Endothelial cell of umbilical vein (primary cell): ENCODE measurements at regions not wholly inside any gene's neighbourhood (a gene's known extent, or its start where the extent isn't known, plus 50 kb on each side); places are given as distances from the start of the nearest gene placed in this dataset.

Experiments used
- BruUV-seq: library from RNA; stranded (reverse); fragments of 400-500 nt; replicated peaks from 2 replicates; lab custom pipeline; 2021; lab: Mats Ljungman, UMichigan
- CTCF ChIA-PET: fragments of 300-600, 350-600 bp; sonication (Branson Sonifier 250); formaldehyde crosslinking; loops from one replicate; lab custom pipeline; 2021; ENCODE audit warnings: antibody characterized with exemption, inconsistent platforms; lab: Charles Lee
- POLR2A ChIA-PET: fragments of 300-600, 350-600 bp; sonication (Branson Sonifier 250); formaldehyde crosslinking; loops from one replicate; lab custom pipeline; 2021; ENCODE audit warnings: antibody characterized with exemption, inconsistent platforms; lab: Charles Lee
- DNase-seq: peaks from one replicate; pipeline ENCODE4 v3.0.0-alpha.2; 2011; ENCODE audit warnings: low read depth, low spot score
- FAIRE-seq: peaks from 2 replicates; lab custom pipeline; 2011; peaks lifted over from hg19 to GRCh38; lab: Jason Lieb, UNC
- H2AFZ ChIP-seq: 2 replicates; pipeline ENCODE4 v1.6.0; 2012; ENCODE audit warnings: low read depth, low read length, control low read depth, inconsistent platforms
- H3K27ac ChIP-seq: 2 replicates; pipeline ENCODE4 v1.5.1; 2011; ENCODE audit warnings: low read depth, mild to moderate bottlenecking, control low read depth, low read length, moderate library complexity; ENCODE audit not compliant: insufficient read depth
- H3K27me3 ChIP-seq, 2 experiments: 2 replicates each; pipeline versions ENCODE4 v1.6.0 to v1.6.1; 2011; ENCODE audit warnings: low read length in 2 of 2, mixed read lengths in 1 of 2; ENCODE audit not compliant: control insufficient read depth in 2 of 2, insufficient read depth in 2 of 2
- H3K36me3 ChIP-seq, 2 experiments: 2 replicates in 1 of 2; 3 replicates in 1 of 2; pipeline ENCODE4 v1.5.1; 2011; ENCODE audit warnings: low read length in 2 of 2, mild to moderate bottlenecking in 1 of 2, moderate library complexity in 1 of 2; ENCODE audit not compliant: control insufficient read depth in 2 of 2, insufficient read depth in 2 of 2; ENCODE audit errors: extremely low read depth in 1 of 2
- H3K4me1 ChIP-seq: 3 replicates; pipeline ENCODE4 v1.5.1; 2011; ENCODE audit warnings: mild to moderate bottlenecking, low read length; ENCODE audit not compliant: control insufficient read depth, insufficient read depth; ENCODE audit errors: extremely low read depth
- H3K4me2 ChIP-seq: 2 replicates; pipeline ENCODE4 v1.6.1; 2011; ENCODE audit warnings: low read length, control low read depth, mixed read lengths; ENCODE audit not compliant: insufficient read depth
- H3K4me3 ChIP-seq, 3 experiments: fragments of 200-600 bp in 1 of 3; sonication (generic), shearing (Covaris generic) in 1 of 3; replicated peaks in 1 of 3; 2 replicates each; pipeline ENCODE4 v1.5.1; 2011 to 2016; ENCODE audit warnings: control low read depth in 3 of 3, low read length in 3 of 3, mild to moderate bottlenecking in 2 of 3, inconsistent platforms in 1 of 3, low read depth in 1 of 3, moderate library complexity in 1 of 3; ENCODE audit not compliant: insufficient read depth in 1 of 3
- H3K79me2 ChIP-seq: 2 replicates; pipeline ENCODE4 v1.6.0; 2012; ENCODE audit warnings: low read length, inconsistent platforms; ENCODE audit not compliant: control insufficient read depth, insufficient read depth
- H3K9ac ChIP-seq: replicated peaks from 2 replicates; pipeline ENCODE3; 2011; ENCODE audit warnings: low read length, control low read depth; ENCODE audit not compliant: insufficient read depth; ENCODE audit errors: extremely low read depth
- H3K9me1 ChIP-seq: replicated peaks from 3 replicates; pipeline ENCODE4 v1.6.0; 2011; ENCODE audit warnings: mild to moderate bottlenecking, low read length; ENCODE audit not compliant: control insufficient read depth, insufficient read depth; ENCODE audit errors: extremely low read depth
- H3K9me3 ChIP-seq: replicated peaks from 2 replicates; pipeline ENCODE4 v1.5.1; 2012; ENCODE audit warnings: low read length, inconsistent platforms; ENCODE audit not compliant: control insufficient read depth, insufficient read depth
- H4K20me1 ChIP-seq: replicated peaks from 2 replicates; pipeline ENCODE3; 2011; ENCODE audit warnings: mild to moderate bottlenecking, low read length; ENCODE audit not compliant: control insufficient read depth, insufficient read depth; ENCODE audit errors: extremely low read depth
- CTCF ChIP-seq, 2 donors: IDR thresholded peaks; 1 replicate in 1 of 2; 2 replicates in 1 of 2; pipeline ENCODE4 v1.5.1; 2011; ENCODE audit warnings: low read length in 2 of 2, mild to moderate bottlenecking in 2 of 2, moderate library complexity in 2 of 2, control low read depth in 1 of 2, inconsistent platforms in 1 of 2, low read depth in 1 of 2; ENCODE audit not compliant: insufficient read depth in 1 of 2; ENCODE audit errors: extremely low read depth in 1 of 2
- EZH2 ChIP-seq: IDR thresholded peaks from 2 replicates; pipeline ENCODE4 v1.6.1; 2012; ENCODE audit warnings: borderline replicate concordance, low read depth, mild to moderate bottlenecking, moderate library complexity, low read length, inconsistent platforms; ENCODE audit not compliant: severe bottlenecking
- FOS ChIP-seq: IDR thresholded peaks from 2 replicates; pipeline ENCODE4 v1.6.1; 2011; ENCODE audit warnings: mild to moderate bottlenecking, low read length, moderate library complexity, borderline replicate concordance; ENCODE audit not compliant: insufficient read depth
- GATA2 ChIP-seq: IDR thresholded peaks from 2 replicates; pipeline ENCODE4 v1.7.0; 2011; ENCODE audit warnings: low read depth, mild to moderate bottlenecking, moderate library complexity, mixed read lengths, low read length; ENCODE audit not compliant: insufficient read length, insufficient read depth
- JUN ChIP-seq: IDR thresholded peaks from 2 replicates; pipeline ENCODE4 v1.6.1; 2011; ENCODE audit warnings: borderline replicate concordance, low read depth; ENCODE audit not compliant: insufficient read length, insufficient read depth
- MAX ChIP-seq: IDR thresholded peaks from 2 replicates; pipeline ENCODE4 v1.6.1; 2011; ENCODE audit not compliant: insufficient read depth, insufficient read length
- MYC ChIP-seq: IDR thresholded peaks from one replicate; pipeline ENCODE4 v1.6.1; 2011; ENCODE audit warnings: mild to moderate bottlenecking, low read depth, low read length
- POLR2A ChIP-seq: IDR thresholded peaks from 2 replicates; pipeline ENCODE4 v1.6.1; 2012; ENCODE audit warnings: low read depth, mild to moderate bottlenecking, control low read depth, low read length
- POLR2AphosphoS5 ChIP-seq: IDR thresholded peaks from 2 replicates; pipeline ENCODE4 v1.6.1; 2012; ENCODE audit warnings: low read depth, mild to moderate bottlenecking, control low read depth, low read length, moderate library complexity; ENCODE audit not compliant: insufficient read depth
- dilution Hi-C: fragments of 300-500 bp; cut with MboI; formaldehyde crosslinking; loops from one replicate; pipeline ENCODE4 v1.15.0; 2019; ENCODE audit warnings: low sequenced_read_pairs; ENCODE audit not compliant: extremely low pct_ligation_motif_present
- intact Hi-C: fragments of 100-400 bp; cut with micrococcal nuclease; formaldehyde crosslinking; loops from one replicate; pipeline ENCODE4 v1.10.0; 2022

GRCh38 chr20:43375591-43375990 is 82.1 kb upstream of the SRSF6 start:
- intact Hi-C loops = no loop called here
- Histone ChIP-seq H3K4me2 (no peak overlapping the region), H3K36me3 (no peaks in the 10 kb centered on the region), H3K9ac (no peak overlapping the region), H3K4me1 (no peaks in the 10 kb centered on the region), H3K9me3 (no peaks in the 10 kb centered on the region), H3K79me2 (no peaks in the 10 kb centered on the region), H4K20me1 (no peaks in the 10 kb centered on the region), H3K4me3 (no peak overlapping the region), H3K9me1 (no peaks in the 10 kb centered on the region), H3K27ac (no peak overlapping the region), H2AFZ (no peak overlapping the region), H3K27me3 (no peaks in the 10 kb centered on the region)
- FAIRE-seq (no peak), DNase-seq (no peak)
- ChIA-PET CTCF (interaction anchor here (0.9 kb wide), 1 partner anchor 34 kb away, joined by 4 read pairs; no protein-coding TSS in a partner anchor), POLR2A (no interaction called here)
- no TSS peak for BruUV-seq
- dilution Hi-C loops = no loop called here
- TF ChIP-seq POLR2A (no peak), JUN (no peak), FOS (no peak), EZH2 (no peak), MYC (no peak), POLR2AphosphoS5 (no peak), MAX (no peak)

DNA sequence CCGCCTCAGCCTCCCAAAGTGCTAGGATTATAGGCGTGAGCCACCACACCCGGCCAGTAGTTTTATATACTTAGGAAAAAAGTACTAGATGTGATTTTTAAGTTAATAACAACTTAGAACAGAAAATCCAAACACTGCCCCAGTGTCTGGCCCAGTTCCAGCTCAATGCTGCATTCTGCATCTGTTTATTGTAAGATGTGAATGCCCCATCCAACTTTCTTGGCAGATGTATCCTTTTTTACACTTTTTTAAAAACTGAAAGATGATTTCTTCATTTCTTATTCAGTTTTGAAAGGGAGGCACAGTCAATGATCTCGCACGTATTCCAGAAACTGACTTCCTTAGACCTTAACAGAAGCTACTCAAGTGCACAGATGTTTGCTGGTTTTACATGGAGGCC is 85.6 kb upstream of the SRSF6 start:
- H3K27me3 ChIP-seq = no peaks in the 10 kb centered on the region
- no peak overlapping the region for H3K4me2 ChIP-seq
- no peaks in the 10 kb centered on the region for H3K36me3 ChIP-seq
- no peak overlapping the region for H3K9ac ChIP-seq
- POLR2A ChIA-PET = no interaction called here
- FAIRE-seq (no peak), DNase-seq (no peak)
- dilution Hi-C loops = no loop called here
- no peaks in the 10 kb centered on the region for H3K9me3 ChIP-seq
- no peaks in the 10 kb centered on the region for H3K79me2 ChIP-seq
- BruUV-seq = no TSS peak
- no peak overlapping the region for H3K27ac ChIP-seq
- no peaks in the 10 kb centered on the region for H3K4me1 ChIP-seq
- intact Hi-C loops = no loop called here
- no peak overlapping the region for H2AFZ ChIP-seq
- CTCF ChIA-PET = no interaction called here
- H3K4me3 ChIP-seq = no peak overlapping the region
- no peaks in the 10 kb centered on the region for H4K20me1 ChIP-seq
- TF ChIP-seq FOS (no peak), EZH2 (no peak), JUN (no peak), POLR2AphosphoS5 (no peak), MAX (no peak), POLR2A (no peak), MYC (no peak), GATA2 (no peak), CTCF (IDR thresholded peaks at IDR 0.05; ENCODE audit: extremely low read depth in 1 of 2, insufficient read depth in 1 of 2, low read depth in 1 of 2, low read length in 2 of 2) (no peak)
- no peaks in the 10 kb centered on the region for H3K9me1 ChIP-seq
